Mesendoderm (in vitro differentiated cells): ENCODE measurements at regions not wholly inside any gene's neighbourhood (a gene's known extent, or its start where the extent isn't known, plus 50 kb on each side); places are given as distances from the start of the nearest gene placed in this dataset.
A peak's percentile ranks its signal among the peaks of the same experiment; 100 is the strongest.

Experiments used
- DNase-seq: peaks from one replicate; pipeline ENCODE4 v3.0.0; 2013
- H2AK5ac ChIP-seq: 2 replicates; pipeline ENCODE4 v1.6.1; 2013; ENCODE audit warnings: low read length, inconsistent platforms
- H2BK120ac ChIP-seq: 2 replicates; pipeline ENCODE4 v1.6.1; 2013; ENCODE audit warnings: low read depth, mild to moderate bottlenecking, low read length, moderate library complexity, mixed read lengths
- H2BK15ac ChIP-seq: replicated peaks from 2 replicates; pipeline ENCODE4 v1.6.1; 2013; ENCODE audit warnings: low read depth, mild to moderate bottlenecking, moderate library complexity
- H2BK5ac ChIP-seq: 2 replicates; pipeline ENCODE4 v1.6.1; 2013; ENCODE audit warnings: low read length, inconsistent platforms
- H3K18ac ChIP-seq: 2 replicates; pipeline ENCODE4 v1.6.1; 2013; ENCODE audit warnings: mild to moderate bottlenecking, low read length, mixed read lengths
- H3K23ac ChIP-seq: one replicate; pipeline ENCODE4 v1.6.1; 2013; ENCODE audit warnings: low read length
- H3K27ac ChIP-seq: 2 replicates; pipeline ENCODE4 v1.5.1; 2013; ENCODE audit warnings: low read depth, mild to moderate bottlenecking, inconsistent platforms, low read length, moderate library complexity
- H3K27me3 ChIP-seq: 2 replicates; pipeline ENCODE4 v1.6.1; 2013; ENCODE audit warnings: low read length, control low read depth, mild to moderate bottlenecking, inconsistent platforms; ENCODE audit not compliant: insufficient read depth, poor library complexity
- H3K36me3 ChIP-seq: 2 replicates; pipeline ENCODE4 v1.6.1; 2013; ENCODE audit warnings: low read length, inconsistent platforms; ENCODE audit not compliant: control insufficient read depth, insufficient read depth
- H3K4ac ChIP-seq: one replicate; pipeline ENCODE4 v1.6.1; 2013; ENCODE audit warnings: low read depth, mild to moderate bottlenecking, low read length, moderate library complexity
- H3K4me1 ChIP-seq: 2 replicates; pipeline ENCODE4 v1.6.1; 2013; ENCODE audit warnings: low read depth, low read length, inconsistent platforms; ENCODE audit not compliant: control insufficient read depth
- H3K4me2 ChIP-seq: 2 replicates; pipeline ENCODE4 v1.6.1; 2013; ENCODE audit warnings: low read length
- H3K4me3 ChIP-seq: 2 replicates; pipeline ENCODE4 v1.5.1; 2013; ENCODE audit warnings: mild to moderate bottlenecking, low read length
- H3K56ac ChIP-seq: one replicate; pipeline ENCODE4 v1.6.1; 2013; ENCODE audit warnings: low read length
- H3K79me1 ChIP-seq: 2 replicates; pipeline ENCODE4 v1.6.1; 2013; ENCODE audit warnings: low read length, inconsistent platforms
- H3K79me2 ChIP-seq: 2 replicates; pipeline ENCODE4 v1.6.1; 2013; ENCODE audit warnings: mild to moderate bottlenecking, low read length; ENCODE audit not compliant: control insufficient read depth, insufficient read depth
- H3K9ac ChIP-seq: 2 replicates; pipeline ENCODE4 v1.6.1; 2013; ENCODE audit warnings: low read length, inconsistent platforms
- H4K5ac ChIP-seq: one replicate; pipeline ENCODE4 v1.6.1; 2013; ENCODE audit warnings: low read length
- H4K8ac ChIP-seq: one replicate; pipeline ENCODE4 v1.6.1; 2013; ENCODE audit warnings: low read depth, mild to moderate bottlenecking, control low read depth, low read length, moderate library complexity
- WGBS: extraction: QIAGEN DNeasy Blood & Tissue Kit; methylation state at CpG from one replicate; pipeline ENCODE4 v1.1.7; 2013; ENCODE audit warnings: low lambda C conversion rate, missing lambda C conversion rate; ENCODE audit not compliant: insufficient coverage; ENCODE audit errors: extremely low coverage; 5-methylcytosine and 5-hydroxymethylcytosine counted together

DNA sequence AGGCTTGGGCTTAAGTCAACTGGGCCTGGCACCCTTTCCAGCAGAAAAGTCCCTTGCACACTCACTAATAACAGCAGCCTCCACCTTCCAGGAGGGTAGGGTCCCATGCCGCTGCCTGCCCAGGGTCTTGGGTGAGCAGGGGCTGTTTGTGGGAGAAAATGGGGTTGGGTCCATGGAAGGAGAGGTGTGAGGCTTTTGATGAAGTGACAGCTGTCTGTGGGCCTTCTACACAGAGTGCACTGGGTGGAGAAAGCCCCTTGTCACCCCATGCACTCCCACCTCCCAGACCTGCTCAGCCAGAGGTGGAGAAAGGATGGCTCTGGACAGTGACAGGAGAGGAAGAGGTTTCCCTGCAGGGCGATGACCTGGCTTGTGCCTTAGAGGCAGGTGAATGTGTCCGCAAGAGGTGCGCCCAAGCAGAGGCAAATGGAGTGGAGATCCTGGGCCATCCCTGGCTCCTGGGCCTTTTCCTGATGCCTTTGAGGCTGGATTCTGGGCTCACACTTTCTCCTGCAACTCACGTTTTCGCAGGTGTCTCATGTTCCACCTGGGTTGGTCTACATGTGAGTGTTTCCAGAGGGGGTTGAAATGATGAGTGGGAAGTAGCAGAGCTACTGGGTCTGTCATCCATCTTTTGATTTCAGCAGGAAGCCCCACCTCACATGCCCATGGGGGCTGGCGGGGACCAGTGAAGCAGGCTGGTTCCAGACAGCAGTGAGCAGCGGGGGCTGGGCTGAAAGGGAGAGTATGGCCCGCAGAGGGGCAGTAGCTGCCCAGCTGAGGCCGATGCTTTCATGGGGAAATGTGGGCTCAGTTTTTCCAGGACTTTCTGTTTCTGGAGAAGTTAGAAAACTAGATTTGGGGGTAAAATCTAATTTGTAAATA is 85.2 kb upstream of the PRR23E start:
- no peaks in the 10 kb centered on the region for H3K4me1 ChIP-seq
- H3K79me2 ChIP-seq: no peaks in the 10 kb centered on the region
- no peak overlapping the region for H2BK5ac ChIP-seq
- no peak overlapping the region for H3K4ac ChIP-seq
- no peak overlapping the region for H3K9ac ChIP-seq
- no peak overlapping the region for H3K18ac ChIP-seq
- WGBS: no CpG with 5 or more reads among the region's 10 CpGs
- no peak overlapping the region for H2BK15ac ChIP-seq
- H3K4me3 ChIP-seq: no peak overlapping the region
- no peak overlapping the region for H2BK120ac ChIP-seq
- no peaks in the 10 kb centered on the region for H3K36me3 ChIP-seq
- no peak overlapping the region for H4K8ac ChIP-seq
- no peak overlapping the region for H3K23ac ChIP-seq
- H3K4me2 ChIP-seq: no peak overlapping the region
- H3K27ac ChIP-seq: no peak overlapping the region
- no peaks in the 10 kb centered on the region for H3K27me3 ChIP-seq
- H3K79me1 ChIP-seq: no peaks in the 10 kb centered on the region
- H4K5ac ChIP-seq: no peak overlapping the region
- no peak for DNase-seq
- H3K56ac ChIP-seq: no peak overlapping the region
- no peak overlapping the region for H2AK5ac ChIP-seq

DNA sequence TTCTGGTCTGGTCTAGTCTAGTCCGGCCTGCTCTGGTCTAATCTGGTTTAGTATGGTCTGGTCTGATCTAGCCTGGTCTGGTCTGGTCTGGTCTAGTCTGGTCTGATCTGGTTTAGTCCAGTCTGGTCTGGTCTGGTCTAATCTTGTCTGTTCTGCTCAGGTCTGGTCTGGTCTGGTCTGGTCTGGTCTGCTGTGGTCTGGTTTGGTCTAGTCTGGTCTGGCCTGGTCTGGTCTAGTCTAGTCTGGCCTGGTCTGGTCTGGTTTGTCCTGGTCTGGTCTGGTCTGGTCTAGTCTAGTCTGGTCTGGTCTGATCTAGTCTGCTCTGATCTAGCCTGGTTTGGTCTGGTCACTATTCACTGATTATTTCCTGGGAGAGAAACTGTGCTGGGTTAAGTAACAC is 84.1 kb upstream of the PRR23E start:
- Histone ChIP-seq H2AK5ac (no peak overlapping the region), H3K56ac (no peak overlapping the region), H3K4me3 (no peak overlapping the region), H2BK5ac (no peak overlapping the region), H3K27ac (no peak overlapping the region), H3K18ac (no peak overlapping the region), H2BK120ac (no peak overlapping the region), H3K23ac (no peak overlapping the region), H3K9ac (no peak overlapping the region), H3K27me3 (no peaks in the 10 kb centered on the region), H4K8ac (no peak overlapping the region), H3K4ac (no peak overlapping the region), H3K36me3 (no peaks in the 10 kb centered on the region), H3K4me2 (no peak overlapping the region), H4K5ac (no peak overlapping the region), H3K4me1 (no peaks in the 10 kb centered on the region), H3K79me1 (no peaks in the 10 kb centered on the region), H2BK15ac (no peak overlapping the region), H3K79me2 (no peaks in the 10 kb centered on the region)
- WGBS: no CpG with 5 or more reads among the region's 1 CpG
- peak; percentile 50 for DNase-seq

DNA sequence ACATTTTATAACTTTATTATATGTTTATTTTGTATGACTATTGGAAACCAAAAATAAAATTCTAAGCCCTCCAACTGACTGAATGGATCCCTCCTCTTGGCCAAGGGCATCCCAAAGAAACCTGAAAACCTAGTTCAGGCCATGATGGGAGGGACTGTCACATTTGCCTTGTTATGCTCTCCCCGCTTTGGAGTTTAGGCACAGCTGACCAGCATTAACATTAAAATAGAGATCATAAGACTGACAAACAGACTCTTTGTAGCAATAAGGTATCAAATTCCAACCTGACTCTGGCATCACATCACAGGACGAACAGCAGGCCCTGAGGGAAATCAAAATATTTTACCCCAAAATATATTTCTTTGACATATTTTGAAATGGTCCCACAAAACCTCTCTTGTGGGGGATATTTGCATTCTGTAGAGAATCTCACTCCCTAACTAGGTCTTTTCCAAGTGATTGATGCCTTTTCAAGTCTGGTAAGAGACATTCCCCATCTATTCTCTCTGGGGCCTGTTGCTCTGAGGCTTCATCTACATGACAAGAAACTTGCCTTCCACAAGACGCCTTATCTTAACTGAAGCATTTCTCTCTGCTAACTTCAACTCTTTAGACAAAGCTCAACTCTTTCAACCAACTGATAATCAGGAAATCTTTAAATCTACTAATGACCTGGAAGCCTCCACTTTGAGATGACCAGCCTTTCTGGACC is 81.8 kb upstream of the PRR23E start:
- no peak overlapping the region for H2BK5ac ChIP-seq
- no peaks in the 10 kb centered on the region for H3K4me1 ChIP-seq
- no peak overlapping the region for H2BK15ac ChIP-seq
- no peak overlapping the region for H3K4me3 ChIP-seq
- no CpG with 5 or more reads among the region's 3 CpGs for WGBS
- H3K4me2 ChIP-seq: no peak overlapping the region
- no peak overlapping the region for H2AK5ac ChIP-seq
- H3K18ac ChIP-seq: no peak overlapping the region
- no peaks in the 10 kb centered on the region for H3K27me3 ChIP-seq
- no peaks in the 10 kb centered on the region for H3K79me1 ChIP-seq
- no peak overlapping the region for H3K23ac ChIP-seq
- no peak overlapping the region for H3K56ac ChIP-seq
- no peak overlapping the region for H4K5ac ChIP-seq
- no peaks in the 10 kb centered on the region for H3K79me2 ChIP-seq
- no peak overlapping the region for H4K8ac ChIP-seq
- peak; percentile 14 for DNase-seq
- H3K4ac ChIP-seq: no peak overlapping the region
- H3K36me3 ChIP-seq: no peaks in the 10 kb centered on the region
- H2BK120ac ChIP-seq: no peak overlapping the region
- H3K9ac ChIP-seq: no peak overlapping the region
- no peak overlapping the region for H3K27ac ChIP-seq

DNA sequence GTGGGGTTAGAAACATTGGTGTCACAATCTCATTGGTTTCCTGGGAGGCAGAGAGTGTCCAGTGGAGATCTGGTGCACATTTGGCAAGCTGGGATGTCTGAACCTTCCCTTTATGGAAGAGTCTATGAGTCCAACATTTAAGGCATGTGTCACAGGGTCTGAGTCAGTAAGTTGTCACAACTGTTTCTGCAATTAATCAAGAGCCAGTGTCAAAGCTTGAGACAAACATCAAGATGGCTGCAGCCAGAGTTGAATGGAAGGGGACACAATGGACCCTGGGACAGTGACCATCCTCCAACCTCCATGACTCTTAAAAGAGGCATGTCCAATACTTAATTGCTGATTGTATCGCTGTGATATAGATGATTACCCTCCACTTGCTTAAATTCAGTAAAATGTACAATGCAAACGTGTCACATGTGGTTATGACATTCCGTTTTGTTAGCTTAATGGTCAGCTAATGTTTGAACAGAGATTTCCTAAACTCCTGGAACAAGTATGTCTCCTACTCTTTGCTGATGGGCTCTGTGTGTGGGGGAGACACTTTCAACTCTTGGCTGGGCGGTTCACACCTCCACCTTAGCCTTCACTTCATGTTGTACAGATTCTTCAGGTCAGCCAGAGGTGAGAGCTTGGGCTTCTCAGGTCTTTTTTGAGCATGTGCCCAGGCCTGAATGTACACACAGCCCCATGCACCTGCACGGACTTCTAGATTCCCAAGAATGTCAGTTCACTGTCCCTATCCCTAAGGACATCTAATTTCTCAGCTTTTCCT is 79.9 kb upstream of the PRR23E start:
- H3K27me3 ChIP-seq: no peaks in the 10 kb centered on the region
- no peak overlapping the region for H3K56ac ChIP-seq
- no peak overlapping the region for H3K18ac ChIP-seq
- no peak for DNase-seq
- H2AK5ac ChIP-seq: no peak overlapping the region
- no peaks in the 10 kb centered on the region for H3K36me3 ChIP-seq
- no peak overlapping the region for H3K23ac ChIP-seq
- H3K79me1 ChIP-seq: no peaks in the 10 kb centered on the region
- no CpG with 5 or more reads among the region's 5 CpGs for WGBS
- H3K9ac ChIP-seq: no peak overlapping the region
- H2BK15ac ChIP-seq: no peak overlapping the region
- H3K4ac ChIP-seq: no peak overlapping the region
- no peak overlapping the region for H2BK120ac ChIP-seq
- H2BK5ac ChIP-seq: no peak overlapping the region
- H4K8ac ChIP-seq: no peak overlapping the region
- no peaks in the 10 kb centered on the region for H3K79me2 ChIP-seq
- no peak overlapping the region for H3K27ac ChIP-seq
- no peaks in the 10 kb centered on the region for H3K4me1 ChIP-seq
- H3K4me2 ChIP-seq: no peak overlapping the region
- no peak overlapping the region for H4K5ac ChIP-seq
- H3K4me3 ChIP-seq: no peak overlapping the region

DNA sequence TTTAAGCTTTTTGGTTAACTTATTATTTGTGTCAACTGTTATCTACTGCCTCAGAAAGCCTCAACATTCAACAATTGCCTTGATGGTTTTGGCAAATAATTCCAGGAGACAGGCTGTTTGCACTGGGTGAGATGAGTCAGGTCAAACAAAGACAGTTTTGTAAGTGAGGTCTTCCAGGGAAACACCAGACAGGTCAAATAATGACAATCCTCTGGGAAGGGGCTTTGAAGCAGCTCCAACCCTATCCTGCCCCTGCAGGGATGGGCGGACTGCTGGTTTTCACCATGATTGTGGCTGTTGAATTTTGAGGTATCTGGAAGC is 79.4 kb upstream of the PRR23E start:
- Histone ChIP-seq H3K56ac (no peak overlapping the region), H3K4me1 (no peaks in the 10 kb centered on the region), H2BK15ac (no peak overlapping the region), H2BK120ac (no peak overlapping the region), H4K5ac (no peak overlapping the region), H3K4ac (no peak overlapping the region), H4K8ac (no peak overlapping the region), H3K27me3 (no peaks in the 10 kb centered on the region), H3K18ac (no peak overlapping the region), H3K4me3 (no peak overlapping the region), H3K27ac (no peak overlapping the region), H3K23ac (no peak overlapping the region), H2BK5ac (no peak overlapping the region), H2AK5ac (no peak overlapping the region), H3K9ac (no peak overlapping the region), H3K4me2 (no peak overlapping the region), H3K79me1 (no peaks in the 10 kb centered on the region), H3K79me2 (no peaks in the 10 kb centered on the region), H3K36me3 (no peaks in the 10 kb centered on the region)
- DNase-seq: no peak
- WGBS: no CpG with 5 or more reads among the region's 1 CpG
